HG02571 (cell line): ENCODE measurements at regions not wholly inside any gene's neighbourhood (a gene's known extent, or its start where the extent isn't known, plus 50 kb on each side); places are given as distances from the start of the nearest gene placed in this dataset.

Experiments
- ATAC-seq: cut with Tn5 transposase; IDR thresholded peaks from one replicate; pipeline ENCODE4 v1.9.1; 2021; ENCODE audit warnings: mild to moderate bottlenecking, moderate library complexity; ENCODE audit not compliant: unreplicated experiment

- no peak for ATAC-seq
Measured at GRCh38 chr12:127431594-127431993, 835.4 kb upstream of the TMEM132C start.

GRCh38 chr12:127435439-127435838, 831.5 kb upstream of the TMEM132C start:
- ATAC-seq, result no peak

GRCh38 chr12:127438512-127439244, 828.3 kb upstream of the TMEM132C start:
- ATAC-seq, result no peak

- no peak for ATAC-seq
Measured at GRCh38 chr12:127445581-127446139, 821.3 kb upstream of the TMEM132C start.

- ATAC-seq, result no peak
Measured at GRCh38 chr12:127448906-127449305, 818.1 kb upstream of the TMEM132C start.

GRCh38 chr12:127450826-127451225, 816.1 kb upstream of the TMEM132C start:
- ATAC-seq, result no peak

- ATAC-seq, result no peak
Measured at GRCh38 chr12:127455347-127456265, 811.4 kb upstream of the TMEM132C start.

- ATAC-seq, result no peak
Measured at GRCh38 chr12:127457726-127458125, 809.2 kb upstream of the TMEM132C start.

- ATAC-seq, result no peak
Measured at GRCh38 chr12:127459166-127459565, 807.8 kb upstream of the TMEM132C start.

- no peak for ATAC-seq
Measured at GRCh38 chr12:127459687-127460086, 807.3 kb upstream of the TMEM132C start.

- no peak for ATAC-seq
Measured at GRCh38 chr12:127463237-127463636, 803.7 kb upstream of the TMEM132C start.

- no peak for ATAC-seq
Measured at GRCh38 chr12:127469331-127469730, 797.6 kb upstream of the TMEM132C start.

- ATAC-seq, result no peak
Measured at GRCh38 chr12:127473766-127474165, 793.2 kb upstream of the TMEM132C start.

GRCh38 chr12:127479256-127479655, 787.7 kb upstream of the TMEM132C start:
- ATAC-seq, result no peak

- ATAC-seq, result no peak
Measured at GRCh38 chr12:127480775-127481314, 786.1 kb upstream of the TMEM132C start.

- ATAC-seq, result no peak
Measured at GRCh38 chr12:127482950-127483349, 784.0 kb upstream of the TMEM132C start.

- ATAC-seq, result no peak
Measured at GRCh38 chr12:127485528-127485927, 781.4 kb upstream of the TMEM132C start.

- ATAC-seq, result no peak
Measured at GRCh38 chr12:127487031-127487430, 779.9 kb upstream of the TMEM132C start.

- ATAC-seq, result no peak
Measured at GRCh38 chr12:127489061-127489460, 777.9 kb upstream of the TMEM132C start.

GRCh38 chr12:127494961-127495915, 771.7 kb upstream of the TMEM132C start:
- ATAC-seq, result no peak
